GM23248 (cell line): ENCODE measurements at regions not wholly inside any gene's neighbourhood (a gene's known extent, or its start where the extent isn't known, plus 50 kb on each side); places are given as distances from the start of the nearest gene placed in this dataset.

Experiments used
- EZH2 ChIP-seq: fragments of 200-600 bp; sonication (generic); IDR thresholded peaks from 2 replicates; pipeline ENCODE4 v1.6.1; 2018; ENCODE audit warnings: antibody characterized with exemption, mild to moderate bottlenecking; ENCODE audit not compliant: insufficient read depth, poor library complexity, severe bottlenecking
- EZH2phosphoT487 ChIP-seq: fragments of 200-600 bp; sonication (generic); IDR thresholded peaks from 2 replicates; pipeline ENCODE4 v1.6.1; 2018; ENCODE audit warnings: antibody characterized with exemption, moderate library complexity, mild to moderate bottlenecking, low read depth; ENCODE audit not compliant: insufficient read depth

DNA sequence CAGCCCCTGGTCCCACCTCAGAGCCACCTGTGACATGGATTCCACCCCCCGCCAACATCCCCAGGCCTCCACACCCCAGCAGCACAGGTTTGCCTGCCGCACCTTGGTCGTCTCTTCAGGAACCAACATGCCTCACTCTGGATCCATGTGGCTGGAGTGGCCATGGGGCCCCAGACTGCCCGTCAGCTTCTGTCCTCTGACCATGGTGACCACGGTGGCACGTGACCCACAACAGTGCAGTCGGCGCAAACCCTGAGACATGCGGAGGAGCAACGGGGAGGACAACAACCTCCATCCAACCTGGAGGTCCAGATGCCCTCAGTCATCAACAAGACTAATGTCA is 85.6 kb downstream of the ANKRD60 start:
- TF ChIP-seq EZH2: no peak
- no peak for TF ChIP-seq EZH2phosphoT487
